ENCODE measurements at regions not wholly inside any gene's neighbourhood (a gene's known extent, or its start where the extent isn't known, plus 50 kb on each side); places are given as distances from the start of the nearest gene placed in this dataset.

DNA sequence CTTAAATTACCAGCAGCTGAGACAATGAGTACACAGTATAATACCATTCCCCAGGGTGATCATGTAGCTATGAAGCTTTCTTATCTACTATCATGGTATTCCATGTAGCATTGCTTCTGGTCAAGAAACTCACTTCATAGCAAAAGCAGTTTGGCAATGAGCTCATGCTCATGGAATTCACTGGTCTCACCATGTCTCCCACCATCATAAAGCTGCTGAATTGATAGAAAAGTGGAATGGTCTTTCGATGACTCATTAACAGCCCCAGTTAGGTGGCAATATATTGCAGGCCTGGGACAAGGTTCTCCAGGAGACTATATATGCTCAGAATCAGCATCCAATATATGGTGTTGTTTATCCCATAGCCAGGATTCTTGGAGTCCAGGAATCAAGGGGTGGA, 553.7 kb downstream of the FOXG1 start:
- no peaks in the 10 kb centered on the region for H3K27me3 ChIP-seq
- WGBS, 2 donors = 79 to 93% methylated on average over 1 of the region's 1 CpG
- no peak for ATAC-seq

DNA sequence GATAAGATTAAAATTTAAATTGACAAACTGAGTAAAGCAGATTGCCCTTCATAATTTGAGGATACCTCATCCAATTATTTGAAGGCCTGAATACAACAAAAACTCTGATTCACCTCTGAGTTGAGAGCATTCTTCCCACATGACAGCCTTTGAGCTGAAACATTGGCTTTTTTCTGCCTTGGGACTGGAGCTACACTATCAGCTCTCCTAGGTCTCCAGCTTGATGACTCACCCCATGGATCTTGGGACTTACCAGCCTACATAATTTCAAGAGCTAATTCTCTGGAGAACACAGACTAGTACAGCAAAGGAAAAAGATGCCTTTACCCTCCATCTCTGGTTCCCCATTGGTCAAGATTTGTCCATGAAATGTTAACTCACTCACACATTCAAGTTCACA, 555.1 kb downstream of the FOXG1 start:
- intact Hi-C loops (cut with DNase I) = no loop called here
- no peaks in the 10 kb centered on the region for H3K9me3 ChIP-seq
- H3K27ac ChIP-seq = no peak overlapping the region
- H3K4me3 ChIP-seq = no peak overlapping the region
- H3K36me3 ChIP-seq (replicated peaks in 1 of 2; ENCODE audit: insufficient read depth in 1 of 2, low read depth in 2 of 2) = no peaks in the 10 kb centered on the region
- TF ChIP-seq, protein P1, sequence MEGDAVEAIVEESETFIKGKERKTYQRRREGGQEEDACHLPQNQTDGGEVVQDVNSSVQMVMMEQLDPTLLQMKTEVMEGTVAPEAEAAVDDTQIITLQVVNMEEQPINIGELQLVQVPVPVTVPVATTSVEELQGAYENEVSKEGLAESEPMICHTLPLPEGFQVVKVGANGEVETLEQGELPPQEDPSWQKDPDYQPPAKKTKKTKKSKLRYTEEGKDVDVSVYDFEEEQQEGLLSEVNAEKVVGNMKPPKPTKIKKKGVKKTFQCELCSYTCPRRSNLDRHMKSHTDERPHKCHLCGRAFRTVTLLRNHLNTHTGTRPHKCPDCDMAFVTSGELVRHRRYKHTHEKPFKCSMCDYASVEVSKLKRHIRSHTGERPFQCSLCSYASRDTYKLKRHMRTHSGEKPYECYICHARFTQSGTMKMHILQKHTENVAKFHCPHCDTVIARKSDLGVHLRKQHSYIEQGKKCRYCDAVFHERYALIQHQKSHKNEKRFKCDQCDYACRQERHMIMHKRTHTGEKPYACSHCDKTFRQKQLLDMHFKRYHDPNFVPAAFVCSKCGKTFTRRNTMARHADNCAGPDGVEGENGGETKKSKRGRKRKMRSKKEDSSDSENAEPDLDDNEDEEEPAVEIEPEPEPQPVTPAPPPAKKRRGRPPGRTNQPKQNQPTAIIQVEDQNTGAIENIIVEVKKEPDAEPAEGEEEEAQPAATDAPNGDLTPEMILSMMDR (IDR thresholded peaks at IDR 0.05) = no peak
- TF ChIP-seq POLR2A (IDR thresholded peaks at IDR 0.05) = no peak
- no peak for ATAC-seq
- DNase-seq = no peak
- H3K4me1 ChIP-seq = no peaks in the 10 kb centered on the region
- no peaks in the 10 kb centered on the region for H3K27me3 ChIP-seq

More for the DNA sequence above, 553.7 kb downstream of the FOXG1 start:
- H3K9me3 ChIP-seq = no peaks in the 10 kb centered on the region
- H3K27ac ChIP-seq = no peak overlapping the region
- no peak for TF ChIP-seq POLR2A (IDR thresholded peaks at IDR 0.05)
- TF ChIP-seq, protein P1 (IDR thresholded peaks at IDR 0.05) = no peak
- no peak overlapping the region for H3K4me3 ChIP-seq
- no peaks in the 10 kb centered on the region for H3K36me3 ChIP-seq (replicated peaks in 1 of 2; ENCODE audit: insufficient read depth in 1 of 2, low read depth in 2 of 2)
- no peaks in the 10 kb centered on the region for H3K4me1 ChIP-seq
- intact Hi-C loops (cut with DNase I) = no loop called here
- DNase-seq = no peak

DNA sequence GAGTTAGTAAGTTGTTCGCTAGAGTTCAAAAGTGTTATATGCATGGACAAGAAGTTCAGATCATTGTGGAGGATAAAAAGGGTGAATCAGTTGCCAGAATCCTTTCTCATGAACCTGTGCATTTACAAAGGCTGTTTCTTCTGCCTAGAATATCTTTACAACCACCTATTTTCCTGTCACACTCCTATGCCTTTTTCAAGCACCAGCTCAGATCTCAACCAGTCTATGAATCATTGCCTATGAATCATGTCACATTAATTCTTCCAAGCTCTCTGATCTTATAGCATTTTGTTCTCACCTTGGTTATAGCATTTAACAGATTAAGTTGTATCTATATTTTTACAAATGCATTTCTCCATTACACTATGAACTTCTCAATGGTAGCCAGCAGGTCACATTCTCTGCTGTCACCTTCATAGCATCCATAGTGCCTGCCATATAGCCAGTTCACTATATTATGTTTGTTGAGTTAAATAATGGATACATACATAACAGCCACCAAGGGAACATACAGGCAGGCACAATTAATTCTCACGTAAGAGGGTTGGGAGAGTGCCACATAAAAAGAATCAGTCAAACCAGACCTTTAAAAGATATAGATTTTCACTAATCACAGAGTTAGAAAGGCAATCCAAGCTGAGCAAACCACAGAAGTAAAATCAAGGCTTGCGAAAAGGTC, 573.0 kb downstream of the FOXG1 start:
- H3K4me3 ChIP-seq = no peak overlapping the region
- no peaks in the 10 kb centered on the region for H3K27me3 ChIP-seq
- H3K36me3 ChIP-seq (replicated peaks in 1 of 2; ENCODE audit: insufficient read depth in 1 of 2, low read depth in 2 of 2) = no peaks in the 10 kb centered on the region
- H3K27ac ChIP-seq = no peak overlapping the region
- 70% methylated on average over 3 of the region's 3 CpGs for WGBS, 2 donors
- intact Hi-C loops (cut with DNase I) = no loop called here
- TF ChIP-seq, protein P1 (IDR thresholded peaks at IDR 0.05) = no peak
- TF ChIP-seq POLR2A (IDR thresholded peaks at IDR 0.05) = no peak
- H3K9me3 ChIP-seq = no peaks in the 10 kb centered on the region
- ATAC-seq = no peak
- no peak for DNase-seq
- H3K4me1 ChIP-seq = no peaks in the 10 kb centered on the region

DNA sequence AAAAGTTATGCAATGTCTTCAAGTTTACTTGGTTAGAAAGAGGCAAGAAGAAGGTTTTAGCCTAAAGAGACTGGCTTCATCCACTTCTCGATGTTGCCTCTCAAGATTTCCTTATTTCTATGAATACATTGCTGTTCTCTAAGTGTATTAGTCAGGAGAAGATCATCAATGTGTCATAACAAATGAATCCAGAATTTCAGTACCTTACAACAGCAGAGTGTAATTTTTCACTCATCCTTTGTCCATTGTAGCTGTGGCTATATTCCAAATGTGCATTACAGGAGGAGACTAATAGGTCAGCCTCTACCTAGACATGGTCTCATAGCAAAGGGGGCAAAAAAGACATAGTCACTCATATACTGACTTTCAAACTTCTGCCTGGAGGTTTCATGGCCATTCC, 579.1 kb downstream of the PRKD1 start:
- Histone ChIP-seq H3K27me3 (no peaks in the 10 kb centered on the region), H3K9me3 (no peaks in the 10 kb centered on the region), H3K36me3 (replicated peaks in 1 of 2; ENCODE audit: insufficient read depth in 1 of 2, low read depth in 2 of 2) (no peaks in the 10 kb centered on the region), H3K4me1 (no peaks in the 10 kb centered on the region), H3K4me3 (no peak overlapping the region), H3K27ac (no peak overlapping the region)
- intact Hi-C loops (cut with DNase I) = no loop called here
- DNase-seq (no peak), ATAC-seq (no peak)
- WGBS, 2 donors = 49 to 50% methylated on average over 1 of the region's 1 CpG
- TF ChIP-seq POLR2A (IDR thresholded peaks at IDR 0.05) = no peak
- TF ChIP-seq, protein P1 (IDR thresholded peaks at IDR 0.05) = no peak

DNA sequence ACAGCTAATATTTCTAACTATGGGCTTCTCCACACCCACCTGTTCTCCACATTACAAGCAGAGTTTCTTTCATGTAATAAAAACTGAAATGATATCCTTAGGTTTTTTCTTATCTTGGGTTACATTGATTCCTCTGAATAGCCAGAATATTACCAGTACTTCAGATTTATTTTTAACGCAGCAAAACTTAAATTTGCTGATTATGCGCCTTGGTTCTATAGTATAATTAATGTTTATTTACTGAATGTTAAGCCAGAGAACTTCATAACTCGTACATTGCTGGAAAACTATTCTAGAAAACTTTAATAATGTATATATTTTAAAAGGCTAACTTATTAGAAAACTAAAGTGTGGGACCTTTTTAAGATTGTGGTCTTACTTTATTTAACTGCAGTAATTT, 577.2 kb downstream of the PRKD1 start:
- WGBS, 2 donors = 55 to 61% methylated on average over 3 of the region's 3 CpGs
- no peak for ATAC-seq
- no peak overlapping the region for H3K27ac ChIP-seq
- no peaks in the 10 kb centered on the region for H3K9me3 ChIP-seq
- no peak for DNase-seq
- TF ChIP-seq, protein P1 (IDR thresholded peaks at IDR 0.05) = no peak
- TF ChIP-seq POLR2A (IDR thresholded peaks at IDR 0.05) = no peak
- H3K4me3 ChIP-seq = no peak overlapping the region
- intact Hi-C loops (cut with DNase I) = no loop called here
- H3K4me1 ChIP-seq = no peaks in the 10 kb centered on the region
- no peaks in the 10 kb centered on the region for H3K27me3 ChIP-seq
- no peaks in the 10 kb centered on the region for H3K36me3 ChIP-seq (replicated peaks in 1 of 2; ENCODE audit: insufficient read depth in 1 of 2, low read depth in 2 of 2)
